SHP77 (cell line): ENCODE measurements at regions not wholly inside any gene's neighbourhood (a gene's known extent, or its start where the extent isn't known, plus 50 kb on each side); places are given as distances from the start of the nearest gene placed in this dataset.
"Not testable (repeated sequence)": the region's sequence is repeated elsewhere in the genome, so short reads cannot be mapped to it uniquely, and the experiment has no call there.

Source experiments
- DNase-seq, 2 experiments: peaks; one replicate each; lab custom pipeline; 2025; lab: John Stamatoyannopoulos, UW

- DNase-seq, result peak; percentile 65 to 68
Observed at GRCh38 chrX:115968436-115969252, 201.9 kb upstream of the AGTR2 start.

- no peak for DNase-seq
Observed at GRCh38 chrX:115970718-115971117, 199.8 kb upstream of the AGTR2 start.

GRCh38 chrX:115972717-115973116 is 197.8 kb upstream of the AGTR2 start:
- DNase-seq, result no peak

- DNase-seq, result no peak
Observed at GRCh38 chrX:115978068-115978467, 192.5 kb upstream of the AGTR2 start.

DNA sequence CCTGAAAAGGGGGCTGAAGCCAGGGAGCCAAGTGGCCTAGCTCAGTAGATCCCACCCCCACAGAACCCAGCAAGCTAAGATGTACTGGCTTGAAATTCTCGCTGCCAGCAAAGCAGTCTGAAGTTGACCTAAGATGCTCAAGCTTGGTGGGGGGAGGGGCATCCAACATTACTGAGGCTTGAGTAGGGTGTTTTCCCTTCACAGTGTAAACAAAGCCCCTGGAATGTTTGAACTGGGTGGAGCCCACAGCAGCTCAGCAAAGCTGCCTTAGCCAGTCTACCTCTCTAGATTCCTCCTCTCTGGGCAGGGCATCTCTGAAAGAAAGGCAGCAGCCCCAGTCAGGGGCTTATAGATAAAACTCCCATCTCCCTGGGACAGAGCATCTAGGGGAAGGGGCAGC is 187.4 kb upstream of the AGTR2 start:
- DNase-seq, result not testable (repeated sequence)

GRCh38 chrX:115987464-115987863 is 183.1 kb upstream of the AGTR2 start:
- DNase-seq, result not testable (repeated sequence)

- DNase-seq, result no peak
Observed at GRCh38 chrX:115988825-115989224, 181.7 kb upstream of the AGTR2 start.

DNA sequence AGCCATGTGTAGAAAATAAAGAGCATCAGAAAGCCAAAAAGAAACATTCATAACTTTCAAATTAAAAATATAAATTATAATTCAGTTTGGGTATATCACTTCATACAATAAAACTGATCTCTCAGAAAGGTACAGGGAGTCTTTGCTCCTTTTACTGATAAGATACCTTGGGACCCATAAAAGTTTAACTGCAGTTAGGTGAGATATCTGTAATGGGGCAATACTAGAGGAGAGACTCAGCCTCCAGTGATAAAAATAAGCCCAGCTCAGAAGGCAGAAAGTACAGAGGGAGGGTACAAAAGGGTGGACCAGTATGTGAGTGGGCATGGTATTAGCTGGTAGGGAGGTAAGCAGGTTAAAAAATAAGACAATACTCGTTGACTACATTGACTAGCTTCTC is 180.9 kb upstream of the AGTR2 start:
- no peak for DNase-seq

DNA sequence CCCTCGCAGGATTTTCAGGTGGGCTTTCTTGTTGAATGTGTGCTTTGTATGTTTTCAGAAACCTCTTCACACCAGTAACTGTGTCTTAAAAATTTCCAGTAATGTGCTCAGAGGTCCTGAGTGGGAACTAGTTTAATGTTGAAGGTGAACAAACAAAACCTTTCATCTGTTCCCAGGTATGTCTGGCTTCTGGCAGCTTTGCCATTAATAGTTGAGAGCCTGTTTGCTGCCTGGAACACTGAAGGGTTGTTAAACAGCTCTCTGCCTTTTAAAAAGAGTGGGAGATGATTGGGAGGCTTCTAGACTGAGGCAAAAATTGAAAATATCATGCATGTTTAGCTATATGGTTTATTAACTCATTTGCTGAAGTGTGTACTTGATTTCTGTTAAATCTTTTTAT is 161.2 kb upstream of the AGTR2 start:
- DNase-seq, result no peak

DNA sequence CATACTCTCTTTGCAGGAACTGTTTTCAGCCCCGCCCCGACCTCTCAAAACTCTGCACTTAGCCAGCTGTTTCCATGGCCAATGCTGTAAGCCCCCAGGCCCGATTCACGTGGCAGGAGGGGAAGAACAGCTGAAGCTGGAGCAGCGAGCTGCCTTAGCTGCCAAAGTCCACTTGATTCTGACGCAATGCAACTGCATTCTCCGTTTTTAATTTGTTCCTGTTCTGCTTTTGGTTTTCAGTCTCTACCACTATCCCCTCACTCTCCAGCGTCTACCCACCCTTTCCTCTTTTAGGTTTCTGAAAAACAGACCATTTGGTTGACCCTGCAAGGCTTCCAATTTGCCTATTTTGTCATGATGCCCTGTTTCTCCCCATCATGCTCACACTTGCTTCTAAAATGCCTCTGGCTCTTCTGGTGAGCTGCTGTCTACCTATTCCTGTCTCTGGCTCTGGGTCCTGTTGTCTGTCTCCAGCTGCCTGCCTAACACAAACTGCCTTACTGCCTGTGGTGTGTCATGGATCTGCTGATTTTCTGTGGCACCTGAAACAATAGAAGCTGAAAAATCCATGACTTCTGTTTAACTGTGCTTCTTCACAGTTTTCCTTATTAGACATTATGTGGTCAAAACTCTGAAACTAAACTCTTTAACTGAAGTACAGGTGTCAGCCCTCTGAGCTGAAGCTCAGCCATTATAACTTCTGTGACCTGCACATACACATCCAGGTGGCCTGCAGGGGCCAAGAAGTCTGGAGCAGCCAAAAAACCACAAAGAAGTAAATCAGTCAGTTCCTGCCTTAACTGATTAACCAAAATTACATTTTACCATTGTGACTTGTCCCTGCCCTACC is 160.5 kb upstream of the AGTR2 start:
- no peak for DNase-seq

- no peak for DNase-seq
Observed at GRCh38 chrX:116010939-116011338, 159.6 kb upstream of the AGTR2 start.

GRCh38 chrX:116031331-116031730 is 139.2 kb upstream of the AGTR2 start:
- DNase-seq, result no peak
